ENCODE measurements at regions not wholly inside any gene's neighbourhood (a gene's known extent, or its start where the extent isn't known, plus 50 kb on each side); places are given as distances from the start of the nearest gene placed in this dataset.

GRCh38 chr9:89911721-89912604 lies 307.2 kb downstream of the GADD45G start:
- DNase-seq (ENCODE audit: low read depth, low spot score) (no peak), ATAC-seq (no peak)
- Histone ChIP-seq H3K9me2 (ENCODE audit: insufficient read depth) (no peaks in the 10 kb centered on the region), H3K27ac (ENCODE audit: low read depth, low read length) (no peak overlapping the region), H3K9me3 (ENCODE audit: control insufficient read depth in 1 of 2, insufficient read depth in 1 of 2, low read depth in 1 of 2, low read length in 2 of 2) (no peaks in the 10 kb centered on the region), H4K20me1 (ENCODE audit: insufficient read depth) (no peaks in the 10 kb centered on the region), H3K27me3 (ENCODE audit: insufficient read depth, low read length) (peaks cover 5% of the 10 kb centered on the region; the same call in 1 of the 2 replicates), H3K4me2 (ENCODE audit: low read length) (no peak overlapping the region), H2AFZ (ENCODE audit: low read depth, low read length, poor library complexity, severe bottlenecking) (no peak overlapping the region), H3K9ac (ENCODE audit: low read length) (no peak overlapping the region), H3K79me2 (ENCODE audit: insufficient read depth, low read length) (no peaks in the 10 kb centered on the region), H3K4me1 (ENCODE audit: control insufficient read depth in 1 of 2, insufficient read depth in 2 of 2, low read length in 2 of 2) (no peaks in the 10 kb centered on the region), H3K36me3 (ENCODE audit: control insufficient read depth in 1 of 2, insufficient read depth in 2 of 2, low read length in 2 of 2) (no peaks in the 10 kb centered on the region), H3K4me3 (replicated peaks in 1 of 2; ENCODE audit: low read depth in 1 of 2, low read length in 2 of 2) (no peak overlapping the region)
- no TSS peak for BruUV-seq (replicated peaks)
- ChIA-PET RAD21 (ENCODE audit: low non-redundant PET in 1 of 2, low total read pairs in 2 of 2, uncharacterized antibody in 2 of 2, unreplicated experiment in 2 of 2) (no interaction called here), CTCF (no interaction called here), POLR2A (no interaction called here)
- TF ChIP-seq POLR2A (IDR thresholded peaks at IDR 0.05; ENCODE audit: borderline replicate concordance, extremely low read depth, insufficient read depth, insufficient read length) (no peak), ZNF274 (IDR thresholded peaks at IDR 0.05; ENCODE audit: low read depth, low read length) (no peak), RAD21 (IDR thresholded peaks at IDR 0.05; ENCODE audit: low read depth) (no peak), TCF7L2 (IDR thresholded peaks at IDR 0.05; ENCODE audit: borderline replicate concordance, extremely low read depth, insufficient read depth, insufficient read length) (no peak), EGR1 (IDR thresholded peaks at IDR 0.05; ENCODE audit: low read depth) (no peak), EZH2 (IDR thresholded peaks at IDR 0.05) (no peak), ELF1 (IDR thresholded peaks at IDR 0.05; ENCODE audit: borderline replicate concordance, low read depth) (no peak), SP1 (IDR thresholded peaks at IDR 0.05; ENCODE audit: low read depth) (no peak), CBX3 (IDR thresholded peaks at IDR 0.05; ENCODE audit: low read depth) (no peak)
- TF ChIP-seq, protein P1, sequence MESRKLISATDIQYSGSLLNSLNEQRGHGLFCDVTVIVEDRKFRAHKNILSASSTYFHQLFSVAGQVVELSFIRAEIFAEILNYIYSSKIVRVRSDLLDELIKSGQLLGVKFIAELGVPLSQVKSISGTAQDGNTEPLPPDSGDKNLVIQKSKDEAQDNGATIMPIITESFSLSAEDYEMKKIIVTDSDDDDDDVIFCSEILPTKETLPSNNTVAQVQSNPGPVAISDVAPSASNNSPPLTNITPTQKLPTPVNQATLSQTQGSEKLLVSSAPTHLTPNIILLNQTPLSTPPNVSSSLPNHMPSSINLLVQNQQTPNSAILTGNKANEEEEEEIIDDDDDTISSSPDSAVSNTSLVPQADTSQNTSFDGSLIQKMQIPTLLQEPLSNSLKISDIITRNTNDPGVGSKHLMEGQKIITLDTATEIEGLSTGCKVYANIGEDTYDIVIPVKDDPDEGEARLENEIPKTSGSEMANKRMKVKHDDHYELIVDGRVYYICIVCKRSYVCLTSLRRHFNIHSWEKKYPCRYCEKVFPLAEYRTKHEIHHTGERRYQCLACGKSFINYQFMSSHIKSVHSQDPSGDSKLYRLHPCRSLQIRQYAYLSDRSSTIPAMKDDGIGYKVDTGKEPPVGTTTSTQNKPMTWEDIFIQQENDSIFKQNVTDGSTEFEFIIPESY (IDR thresholded peaks at IDR 0.05; ENCODE audit: extremely low read depth, insufficient replicate concordance, low read length) = no peak
- TF ChIP-seq, protein P2, sequence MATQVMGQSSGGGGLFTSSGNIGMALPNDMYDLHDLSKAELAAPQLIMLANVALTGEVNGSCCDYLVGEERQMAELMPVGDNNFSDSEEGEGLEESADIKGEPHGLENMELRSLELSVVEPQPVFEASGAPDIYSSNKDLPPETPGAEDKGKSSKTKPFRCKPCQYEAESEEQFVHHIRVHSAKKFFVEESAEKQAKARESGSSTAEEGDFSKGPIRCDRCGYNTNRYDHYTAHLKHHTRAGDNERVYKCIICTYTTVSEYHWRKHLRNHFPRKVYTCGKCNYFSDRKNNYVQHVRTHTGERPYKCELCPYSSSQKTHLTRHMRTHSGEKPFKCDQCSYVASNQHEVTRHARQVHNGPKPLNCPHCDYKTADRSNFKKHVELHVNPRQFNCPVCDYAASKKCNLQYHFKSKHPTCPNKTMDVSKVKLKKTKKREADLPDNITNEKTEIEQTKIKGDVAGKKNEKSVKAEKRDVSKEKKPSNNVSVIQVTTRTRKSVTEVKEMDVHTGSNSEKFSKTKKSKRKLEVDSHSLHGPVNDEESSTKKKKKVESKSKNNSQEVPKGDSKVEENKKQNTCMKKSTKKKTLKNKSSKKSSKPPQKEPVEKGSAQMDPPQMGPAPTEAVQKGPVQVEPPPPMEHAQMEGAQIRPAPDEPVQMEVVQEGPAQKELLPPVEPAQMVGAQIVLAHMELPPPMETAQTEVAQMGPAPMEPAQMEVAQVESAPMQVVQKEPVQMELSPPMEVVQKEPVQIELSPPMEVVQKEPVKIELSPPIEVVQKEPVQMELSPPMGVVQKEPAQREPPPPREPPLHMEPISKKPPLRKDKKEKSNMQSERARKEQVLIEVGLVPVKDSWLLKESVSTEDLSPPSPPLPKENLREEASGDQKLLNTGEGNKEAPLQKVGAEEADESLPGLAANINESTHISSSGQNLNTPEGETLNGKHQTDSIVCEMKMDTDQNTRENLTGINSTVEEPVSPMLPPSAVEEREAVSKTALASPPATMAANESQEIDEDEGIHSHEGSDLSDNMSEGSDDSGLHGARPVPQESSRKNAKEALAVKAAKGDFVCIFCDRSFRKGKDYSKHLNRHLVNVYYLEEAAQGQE (IDR thresholded peaks at IDR 0.05; ENCODE audit: low read depth) = no peak
- intact Hi-C loops (cut with micrococcal nuclease) = no loop called here
